ENCODE measurements at regions not wholly inside any gene's neighbourhood (a gene's known extent, or its start where the extent isn't known, plus 50 kb on each side); places are given as distances from the start of the nearest gene placed in this dataset.

DNA sequence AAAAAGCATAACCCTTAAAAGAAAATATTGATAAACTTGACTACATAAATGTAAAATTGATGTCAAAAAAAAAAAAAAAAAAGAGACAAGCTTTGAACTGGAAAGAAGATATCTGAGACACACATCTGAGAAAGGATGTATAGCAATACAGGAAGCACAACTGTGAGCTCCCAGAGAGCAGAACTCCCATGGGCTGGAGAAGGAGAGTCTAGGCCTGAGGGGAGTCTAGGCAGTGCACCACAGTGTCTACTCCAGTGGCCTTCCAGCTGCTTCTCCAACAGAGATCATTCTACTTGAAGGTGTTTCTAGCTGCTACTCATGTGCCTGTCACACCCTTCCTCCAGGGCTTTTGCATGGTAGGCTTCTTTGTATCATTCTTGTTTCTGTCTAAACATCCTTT is 54.2 kb upstream of the SYT9 start:
- no peak for DNase-seq
- Mint-ChIP-seq H3K4me3 (no peak overlapping the region), H3K36me3 (no peaks in the 10 kb centered on the region), H3K9me3 (no peaks in the 10 kb centered on the region), H3K27ac (no peak overlapping the region), H3K27me3 (peaks cover 0 to 7% of the 10 kb centered on the region in 2 donors), H3K4me1 (no peaks in the 10 kb centered on the region)
- Histone ChIP-seq H3K36me3 (ENCODE audit: control insufficient read depth in 2 of 2, extremely low read depth in 1 of 2, insufficient read depth in 1 of 2, low read length in 1 of 2) (no peaks in the 10 kb centered on the region), H3K4me1 (ENCODE audit: control insufficient read depth in 1 of 2, extremely low read depth in 1 of 2, insufficient read depth in 2 of 2, low read length in 2 of 2) (no peaks in the 10 kb centered on the region), H3K9me3 (no peaks in the 10 kb centered on the region), H3K27me3 (replicated peaks in 1 of 2; ENCODE audit: control insufficient read depth in 2 of 2, extremely low read depth in 1 of 2, insufficient read depth in 2 of 2, low read length in 1 of 2) (no peaks in the 10 kb centered on the region), H3K4me3 (ENCODE audit: control insufficient read depth in 1 of 2, extremely low read depth in 1 of 2, low read length in 1 of 2) (no peak overlapping the region), H3K27ac (ENCODE audit: low read length) (no peak overlapping the region)
- ChIA-PET CTCF (no interaction called here), POLR2A (no interaction called here)
- ATAC-seq (replicated peaks in 1 of 4): no peak

All from T-cell (primary cell).